HEK293 (cell line): ENCODE measurements at regions not wholly inside any gene's neighbourhood (a gene's known extent, or its start where the extent isn't known, plus 50 kb on each side); places are given as distances from the start of the nearest gene placed in this dataset.

Source experiments
- CTCF ChIA-PET: fragments of 350-600 bp; formaldehyde crosslinking; extraction: SDS; loops from one replicate; lab custom pipeline; 2021; ENCODE audit warnings: antibody characterized with exemption; lab: Yijun Ruan, JAX
- POLR2A ChIA-PET: fragments of 300-600 bp; formaldehyde crosslinking; extraction: SDS; loops from one replicate; lab custom pipeline; 2020; ENCODE audit warnings: antibody characterized with exemption, inconsistent platforms; lab: Yijun Ruan, JAX
- H3K27ac ChIP-seq: fragments of 200-500 bp; sonication (Bioruptor generic); 2 replicates; pipeline ENCODE4 v1.5.1; 2014; ENCODE audit warnings: low read depth, low read length, control low read depth, inconsistent platforms; ENCODE audit errors: extremely low read depth
- H3K36me3 ChIP-seq, 2 experiments: fragments of 200-500 bp in 1 of 2; sonication (Bioruptor generic) in 1 of 2; 1 replicate in 1 of 2; 2 replicates in 1 of 2; pipeline ENCODE4 v1.5.1; 2014 to 2017; ENCODE audit warnings: inconsistent platforms in 2 of 2, low read length in 2 of 2; ENCODE audit not compliant: control insufficient read depth in 2 of 2, insufficient read depth in 1 of 2
- H3K4me1 ChIP-seq: fragments of 200-500 bp; sonication (Bioruptor generic); 2 replicates; pipeline ENCODE4 v1.5.1; 2014; ENCODE audit warnings: mild to moderate bottlenecking, low read length, inconsistent platforms; ENCODE audit not compliant: control insufficient read depth, insufficient read depth
- H3K4me3 ChIP-seq: 2 replicates; pipeline ENCODE4 v1.5.1; 2011; ENCODE audit warnings: low read depth, mild to moderate bottlenecking, control low read depth, low read length, moderate library complexity
- H3K9me3 ChIP-seq: fragments of 200-500 bp; sonication (Bioruptor generic); 2 replicates; pipeline ENCODE4 v1.5.1; 2014; ENCODE audit warnings: low read depth, low read length, inconsistent platforms; ENCODE audit not compliant: control insufficient read depth, insufficient read depth
- HOXA7 ChIP-seq: sonication (generic); formaldehyde crosslinking; IDR thresholded peaks from 2 replicates; pipeline ENCODE4 v1.8.1; 2022; ENCODE audit warnings: missing genetic modification reagents, borderline replicate concordance
- HOXD13 ChIP-seq: sonication (generic); formaldehyde crosslinking; IDR thresholded peaks from 2 replicates; pipeline ENCODE4 v1.8.0; 2022; ENCODE audit warnings: missing genetic modification reagents, borderline replicate concordance
- IKZF3 ChIP-seq: fragments of 450-650 bp; IDR thresholded peaks from 2 replicates; pipeline ENCODE4 v1.5.0; 2018; ENCODE audit warnings: missing biosample characterization, mild to moderate bottlenecking, missing genetic modification characterization, moderate library complexity
- TCF7L2 ChIP-seq: IDR thresholded peaks from 2 replicates; pipeline ENCODE4 v1.6.1; 2011; ENCODE audit warnings: low read depth, mild to moderate bottlenecking, inconsistent platforms, low read length, moderate library complexity, borderline replicate concordance
- ZBTB17 ChIP-seq: fragments of 450-650 bp; formaldehyde crosslinking; IDR thresholded peaks from 2 replicates; pipeline ENCODE4 v1.5.1; 2016; ENCODE audit warnings: missing biosample characterization, missing genetic modification characterization
- ZBTB48 ChIP-seq: fragments of 450-650 bp; formaldehyde crosslinking; IDR thresholded peaks from 2 replicates; pipeline ENCODE4 v1.5.1; 2016; ENCODE audit warnings: missing biosample characterization, missing genetic modification characterization
- ZFP37 ChIP-seq: fragments of 450-650 bp; formaldehyde crosslinking; IDR thresholded peaks from 2 replicates; pipeline ENCODE4 v1.5.1; 2016; ENCODE audit warnings: missing biosample characterization, missing genetic modification characterization
- ZNF184 ChIP-seq: fragments of 450-650 bp; IDR thresholded peaks from 2 replicates; pipeline ENCODE4 v1.5.1; 2018; ENCODE audit warnings: missing biosample characterization, mild to moderate bottlenecking, missing genetic modification characterization
- ZNF280C ChIP-seq: fragments of 450-650 bp; formaldehyde crosslinking; IDR thresholded peaks from 2 replicates; pipeline ENCODE4 v1.5.1; 2016; ENCODE audit warnings: missing biosample characterization, missing genetic modification characterization
- ZNF311 ChIP-seq: fragments of 450-650 bp; formaldehyde crosslinking; IDR thresholded peaks from 2 replicates; pipeline ENCODE4 v1.5.1; 2017; ENCODE audit warnings: missing biosample characterization, missing genetic modification characterization, borderline replicate concordance
- ZNF571 ChIP-seq: fragments of 450-650 bp; formaldehyde crosslinking; IDR thresholded peaks from 2 replicates; pipeline ENCODE4 v1.5.0; 2017; ENCODE audit warnings: missing biosample characterization, missing genetic modification characterization
- ZNF580 ChIP-seq: fragments of 450-650 bp; formaldehyde crosslinking; IDR thresholded peaks from 2 replicates; pipeline ENCODE4 v1.5.1; 2016; ENCODE audit warnings: missing biosample characterization, missing genetic modification characterization
- ZNF600 ChIP-seq: fragments of 450-650 bp; formaldehyde crosslinking; IDR thresholded peaks from 2 replicates; pipeline ENCODE4 v1.5.1; 2016; ENCODE audit warnings: missing biosample characterization, missing genetic modification characterization
- ZNF654 ChIP-seq: fragments of 450-650 bp; formaldehyde crosslinking; IDR thresholded peaks from 2 replicates; pipeline ENCODE4 v1.5.1; 2016; ENCODE audit warnings: low read depth, missing biosample characterization, missing genetic modification characterization
- ZNF777 ChIP-seq: fragments of 450-650 bp; formaldehyde crosslinking; IDR thresholded peaks from 2 replicates; pipeline ENCODE4 v1.5.1; 2017; ENCODE audit warnings: missing biosample characterization, missing genetic modification characterization, borderline replicate concordance
- ZNF837 ChIP-seq: fragments of 450-650 bp; formaldehyde crosslinking; IDR thresholded peaks from 2 replicates; pipeline ENCODE4 v1.5.1; 2016; ENCODE audit warnings: missing biosample characterization, missing genetic modification characterization
- ZNF843 ChIP-seq: fragments of 450-650 bp; formaldehyde crosslinking; IDR thresholded peaks from 2 replicates; pipeline ENCODE4 v1.5.1; 2016; ENCODE audit warnings: missing biosample characterization, missing genetic modification characterization
- TF ChIP-seq, protein P1 (sequence below): fragments of 450-650 bp; formaldehyde crosslinking; IDR thresholded peaks from 2 replicates; pipeline ENCODE4 v1.5.1; 2016; ENCODE audit warnings: missing biosample characterization, missing genetic modification characterization
- TF ChIP-seq, protein P2 (sequence below): fragments of 450-650 bp; formaldehyde crosslinking; IDR thresholded peaks from 2 replicates; pipeline ENCODE4 v1.5.1; 2016; ENCODE audit warnings: missing biosample characterization, missing genetic modification characterization
- TF ChIP-seq, protein P3 (sequence below): fragments of 450-650 bp; formaldehyde crosslinking; IDR thresholded peaks from 2 replicates; pipeline ENCODE4 v1.5.1; 2016; ENCODE audit warnings: missing biosample characterization, missing genetic modification characterization

- TF ChIP-seq TCF7L2 = no peak
- TF ChIP-seq, protein P1, sequence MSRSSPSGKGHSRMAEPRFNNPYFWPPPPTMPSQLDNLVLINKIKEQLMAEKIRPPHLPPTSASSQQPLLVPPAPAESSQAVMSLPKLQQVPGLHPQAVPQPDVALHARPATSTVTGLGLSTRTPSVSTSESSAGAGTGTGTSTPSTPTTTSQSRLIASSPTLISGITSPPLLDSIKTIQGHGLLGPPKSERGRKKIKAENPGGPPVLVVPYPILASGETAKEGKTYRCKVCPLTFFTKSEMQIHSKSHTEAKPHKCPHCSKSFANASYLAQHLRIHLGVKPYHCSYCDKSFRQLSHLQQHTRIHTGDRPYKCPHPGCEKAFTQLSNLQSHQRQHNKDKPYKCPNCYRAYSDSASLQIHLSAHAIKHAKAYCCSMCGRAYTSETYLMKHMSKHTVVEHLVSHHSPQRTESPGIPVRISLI (tag by site-specific recombination) = no peak
- no peak for TF ChIP-seq ZNF837 (tag by site-specific recombination)
- TF ChIP-seq, protein P2, sequence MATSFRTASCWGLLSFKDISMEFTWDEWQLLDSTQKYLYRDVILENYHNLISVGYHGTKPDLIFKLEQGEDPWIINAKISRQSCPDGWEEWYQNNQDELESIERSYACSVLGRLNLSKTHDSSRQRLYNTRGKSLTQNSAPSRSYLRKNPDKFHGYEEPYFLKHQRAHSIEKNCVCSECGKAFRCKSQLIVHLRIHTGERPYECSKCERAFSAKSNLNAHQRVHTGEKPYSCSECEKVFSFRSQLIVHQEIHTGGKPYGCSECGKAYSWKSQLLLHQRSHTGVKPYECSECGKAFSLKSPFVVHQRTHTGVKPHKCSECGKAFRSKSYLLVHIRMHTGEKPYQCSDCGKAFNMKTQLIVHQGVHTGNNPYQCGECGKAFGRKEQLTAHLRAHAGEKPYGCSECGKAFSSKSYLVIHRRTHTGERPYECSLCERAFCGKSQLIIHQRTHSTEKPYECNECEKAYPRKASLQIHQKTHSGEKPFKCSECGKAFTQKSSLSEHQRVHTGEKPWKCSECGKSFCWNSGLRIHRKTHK (tag by site-specific recombination) = no peak
- no peak for TF ChIP-seq ZNF654
- TF ChIP-seq ZNF600 (tag by site-specific recombination) = no peak
- no peak for TF ChIP-seq IKZF3 (tag by site-specific recombination)
- TF ChIP-seq ZBTB17 (tag by site-specific recombination) = no peak
- no peak for TF ChIP-seq HOXA7 (CRISPR knock-in tag)
- TF ChIP-seq ZNF280C (tag by site-specific recombination) = no peak
- TF ChIP-seq ZNF843 (tag by site-specific recombination) = no peak
- no peak for TF ChIP-seq ZFP37 (tag by site-specific recombination)
- TF ChIP-seq, all 188 proteins: peak for 0
Measured at GRCh38 chr4:177562859-177563258, 120.6 kb upstream of the AGA start (continued).

DNA sequence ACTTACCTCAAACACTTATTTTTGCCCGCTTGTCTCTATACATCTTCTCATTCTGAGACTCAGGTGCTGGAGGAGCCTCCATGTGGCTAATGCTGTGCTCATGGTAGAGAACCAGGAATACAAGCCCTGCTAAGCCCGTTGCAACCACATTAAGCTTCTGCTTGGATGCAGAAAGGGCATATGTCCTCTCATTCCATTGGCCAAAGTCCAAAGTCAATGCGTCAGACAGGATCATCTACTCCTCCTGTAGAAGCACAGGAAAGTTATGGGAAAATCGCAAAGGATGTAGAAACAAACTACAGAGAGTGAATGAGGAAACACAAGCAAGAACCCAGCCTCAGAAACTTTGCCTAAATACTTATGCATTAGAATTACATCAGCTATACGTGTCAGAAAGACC is 124.5 kb upstream of the AGA start:
- no peak overlapping the region for H3K4me3 ChIP-seq
- H3K36me3 ChIP-seq = no peaks in the 10 kb centered on the region
- H3K9me3 ChIP-seq = no peaks in the 10 kb centered on the region
- no peak overlapping the region for H3K27ac ChIP-seq
- H3K4me1 ChIP-seq = no peaks in the 10 kb centered on the region
- TF ChIP-seq ZNF777 (tag by site-specific recombination) (no peak), HOXD13 (no peak), ZNF571 (no peak), ZBTB48 (tag by site-specific recombination) (no peak), ZNF311 (tag by site-specific recombination) (no peak), ZNF580 (tag by site-specific recombination) (no peak), ZNF184 (no peak)
- TF ChIP-seq, protein P3, sequence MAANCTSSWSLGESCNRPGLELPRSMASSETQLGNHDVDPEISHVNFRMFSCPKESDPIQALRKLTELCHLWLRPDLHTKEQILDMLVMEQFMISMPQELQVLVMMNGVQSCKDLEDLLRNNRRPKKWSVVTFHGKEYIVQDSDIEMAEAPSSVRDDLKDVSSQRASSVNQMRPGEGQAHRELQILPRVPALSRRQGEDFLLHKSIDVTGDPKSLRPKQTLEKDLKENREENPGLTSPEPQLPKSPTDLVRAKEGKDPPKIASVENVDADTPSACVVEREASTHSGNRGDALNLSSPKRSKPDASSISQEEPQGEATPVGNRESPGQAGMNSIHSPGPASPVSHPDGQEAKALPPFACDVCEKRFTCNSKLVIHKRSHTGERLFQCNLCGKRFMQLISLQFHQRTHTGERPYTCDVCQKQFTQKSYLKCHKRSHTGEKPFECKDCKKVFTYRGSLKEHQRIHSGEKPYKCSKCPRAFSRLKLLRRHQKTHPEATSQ (tag by site-specific recombination) = no peak
- TF ChIP-seq, all 188 proteins: peak for 0
- ChIA-PET CTCF (interaction anchor here (0.6 kb wide), 1 partner anchor 374 kb away, joined by 4 read pairs; no protein-coding TSS in a partner anchor), POLR2A (no interaction called here)
